Keratinocyte (primary cell): ENCODE measurements at regions not wholly inside any gene's neighbourhood (a gene's known extent, or its start where the extent isn't known, plus 50 kb on each side); places are given as distances from the start of the nearest gene placed in this dataset.

Experiments used
- DNase-seq: peaks from one replicate; pipeline ENCODE4 v3.0.0-alpha.2; 2011; ENCODE audit warnings: low read depth, missing footprints, low spot score
- FAIRE-seq: peaks from 2 replicates; lab custom pipeline; 2011; peaks lifted over from hg19 to GRCh38; lab: Jason Lieb, UNC
- H2AFZ ChIP-seq: 2 replicates; pipeline ENCODE4 v1.6.0; 2012; ENCODE audit warnings: low read length, control low read depth, inconsistent platforms; ENCODE audit not compliant: control insufficient read depth
- H3K27ac ChIP-seq: 2 replicates; pipeline ENCODE4 v1.5.1; 2011; ENCODE audit warnings: low read length; ENCODE audit not compliant: control insufficient read depth, insufficient read depth
- H3K27me3 ChIP-seq: 3 replicates; pipeline ENCODE4 v1.6.0; 2011; ENCODE audit warnings: low read length; ENCODE audit not compliant: control insufficient read depth, insufficient read depth; ENCODE audit errors: extremely low read depth
- H3K36me3 ChIP-seq, 2 experiments: 2 replicates in 1 of 2; 3 replicates in 1 of 2; pipeline ENCODE4 v1.5.1; 2011; ENCODE audit warnings: low read length in 2 of 2, mild to moderate bottlenecking in 1 of 2; ENCODE audit not compliant: control insufficient read depth in 2 of 2, insufficient read depth in 2 of 2; ENCODE audit errors: extremely low read depth in 1 of 2
- H3K4me1 ChIP-seq: 3 replicates; pipeline ENCODE4 v1.5.1; 2011; ENCODE audit warnings: low read length; ENCODE audit not compliant: control insufficient read depth, insufficient read depth; ENCODE audit errors: extremely low read depth
- H3K4me2 ChIP-seq: 3 replicates; pipeline ENCODE4 v1.6.0; 2011; ENCODE audit warnings: low read depth, low read length; ENCODE audit not compliant: control insufficient read depth, insufficient read depth; ENCODE audit errors: extremely low read depth
- H3K4me3 ChIP-seq, 3 experiments: fragments of 200-600 bp in 1 of 3; sonication (generic) in 1 of 3; 2 replicates in 2 of 3; 3 replicates in 1 of 3; pipeline ENCODE4 v1.5.1; 2011 to 2016; ENCODE audit warnings: low read length in 3 of 3, mild to moderate bottlenecking in 3 of 3, control low read depth in 2 of 3, inconsistent platforms in 1 of 3, low read depth in 1 of 3, mixed read lengths in 1 of 3, mixed run types in 1 of 3, moderate library complexity in 1 of 3; ENCODE audit not compliant: control insufficient read depth in 2 of 3, insufficient read depth in 2 of 3; ENCODE audit errors: extremely low read depth in 1 of 3
- H3K79me2 ChIP-seq: 2 replicates; pipeline ENCODE4 v1.6.0; 2012; ENCODE audit warnings: low read length; ENCODE audit not compliant: control insufficient read depth, insufficient read depth
- H3K9ac ChIP-seq: 3 replicates; pipeline ENCODE4 v1.6.0; 2011; ENCODE audit warnings: low read length; ENCODE audit not compliant: control insufficient read depth, insufficient read depth; ENCODE audit errors: extremely low read depth
- H3K9me1 ChIP-seq: 3 replicates; pipeline ENCODE4 v1.6.0; 2011; ENCODE audit warnings: low read length; ENCODE audit not compliant: control insufficient read depth, insufficient read depth; ENCODE audit errors: extremely low read depth
- H3K9me3 ChIP-seq: 2 replicates; pipeline ENCODE4 v1.5.1; 2012; ENCODE audit warnings: low read depth, low read length; ENCODE audit not compliant: control insufficient read depth
- H4K20me1 ChIP-seq: 3 replicates; pipeline ENCODE4 v1.6.0; 2011; ENCODE audit warnings: low read length; ENCODE audit not compliant: control insufficient read depth, insufficient read depth; ENCODE audit errors: extremely low read depth
- EZH2 ChIP-seq: IDR thresholded peaks from one replicate; pipeline ENCODE4 v1.6.1; 2012; ENCODE audit warnings: inconsistent platforms, mild to moderate bottlenecking, low read length, moderate library complexity
- dilution Hi-C: fragments of 300-500 bp; cut with MboI; formaldehyde crosslinking; loops from one replicate; pipeline ENCODE4 v1.7.0; 2020; ENCODE audit warnings: low sequenced_read_pairs; ENCODE audit not compliant: extremely low pct_ligation_motif_present
- TF ChIP-seq, protein P1 (sequence below), 3 experiments: IDR thresholded peaks in 1 of 3; conservative IDR thresholded peaks in 1 of 3; optimal IDR thresholded peaks in 1 of 3; 2 replicates in 2 of 3; 3 replicates in 1 of 3; pipeline versions ENCODE3 to v1.5.1; 2011; ENCODE audit warnings: low read length in 3 of 3, mild to moderate bottlenecking in 3 of 3, moderate library complexity in 2 of 3, control low read depth in 1 of 3, inconsistent platforms in 1 of 3; ENCODE audit not compliant: insufficient read depth in 2 of 3; ENCODE audit errors: extremely low read depth in 1 of 3

DNA sequence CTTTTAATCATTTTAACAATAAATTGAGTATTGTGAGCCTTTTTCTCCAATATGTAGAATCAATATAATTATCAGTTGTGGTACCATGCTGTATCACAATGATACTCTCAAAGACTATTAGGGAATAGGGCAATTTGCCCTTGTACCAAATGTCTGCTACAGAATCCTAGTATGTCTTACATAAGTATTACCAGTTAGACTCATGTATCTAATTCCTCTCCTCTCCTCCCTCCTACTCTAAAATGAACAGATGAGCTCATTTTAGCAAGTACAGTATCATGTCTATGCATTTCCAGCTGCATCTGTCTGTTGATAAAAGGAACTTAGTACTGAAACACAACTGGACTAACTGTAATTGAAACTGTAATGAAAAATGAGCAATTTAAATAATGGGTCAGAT, 124.3 kb upstream of the ATP11B start:
- Histone ChIP-seq H3K9me1 (no peaks in the 10 kb centered on the region), H3K9me3 (no peaks in the 10 kb centered on the region), H3K27ac (peak overlapping the region; percentile 66), H3K9ac (no peak overlapping the region), H3K4me3 (no peak overlapping the region), H3K4me1 (peaks cover 12% of the 10 kb centered on the region), H2AFZ (no peak overlapping the region), H4K20me1 (no peaks in the 10 kb centered on the region), H3K4me2 (peak overlapping the region; percentile 35), H3K79me2 (no peaks in the 10 kb centered on the region), H3K36me3 (no peaks in the 10 kb centered on the region), H3K27me3 (no peaks in the 10 kb centered on the region)
- dilution Hi-C loops = no loop called here
- DNase-seq (no peak), FAIRE-seq (no peak)
- TF ChIP-seq, protein P1, sequence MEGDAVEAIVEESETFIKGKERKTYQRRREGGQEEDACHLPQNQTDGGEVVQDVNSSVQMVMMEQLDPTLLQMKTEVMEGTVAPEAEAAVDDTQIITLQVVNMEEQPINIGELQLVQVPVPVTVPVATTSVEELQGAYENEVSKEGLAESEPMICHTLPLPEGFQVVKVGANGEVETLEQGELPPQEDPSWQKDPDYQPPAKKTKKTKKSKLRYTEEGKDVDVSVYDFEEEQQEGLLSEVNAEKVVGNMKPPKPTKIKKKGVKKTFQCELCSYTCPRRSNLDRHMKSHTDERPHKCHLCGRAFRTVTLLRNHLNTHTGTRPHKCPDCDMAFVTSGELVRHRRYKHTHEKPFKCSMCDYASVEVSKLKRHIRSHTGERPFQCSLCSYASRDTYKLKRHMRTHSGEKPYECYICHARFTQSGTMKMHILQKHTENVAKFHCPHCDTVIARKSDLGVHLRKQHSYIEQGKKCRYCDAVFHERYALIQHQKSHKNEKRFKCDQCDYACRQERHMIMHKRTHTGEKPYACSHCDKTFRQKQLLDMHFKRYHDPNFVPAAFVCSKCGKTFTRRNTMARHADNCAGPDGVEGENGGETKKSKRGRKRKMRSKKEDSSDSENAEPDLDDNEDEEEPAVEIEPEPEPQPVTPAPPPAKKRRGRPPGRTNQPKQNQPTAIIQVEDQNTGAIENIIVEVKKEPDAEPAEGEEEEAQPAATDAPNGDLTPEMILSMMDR (optimal IDR thresholded peaks at IDR 0.05 in 1 of 3, IDR thresholded peaks at IDR 0.05 in 1 of 3, conservative IDR thresholded peaks at IDR 0.05 in 1 of 3; ENCODE audit: extremely low read depth in 1 of 3, insufficient read depth in 2 of 3, low read length in 3 of 3) = no peak
- no peak for TF ChIP-seq EZH2

DNA sequence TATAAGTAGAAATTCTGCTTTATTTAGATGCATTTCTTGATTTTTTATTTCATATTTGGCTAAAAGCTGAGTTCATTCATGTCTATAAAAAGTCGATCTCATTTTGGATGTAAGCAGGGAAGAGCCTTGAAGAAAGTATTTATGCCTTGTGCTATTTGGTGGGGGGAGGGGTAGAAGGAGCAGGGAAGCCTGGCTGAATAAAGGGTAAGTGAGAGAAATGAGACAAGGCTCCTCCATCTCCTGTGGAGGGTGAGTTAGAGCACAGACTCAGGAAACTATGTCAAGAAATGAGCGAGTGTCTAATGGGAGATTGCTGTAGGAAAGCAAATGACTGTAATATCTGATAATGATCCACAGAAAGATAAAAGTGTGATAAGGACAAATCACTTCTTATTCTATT, 121.8 kb upstream of the ATP11B start:
- H2AFZ ChIP-seq = no peak overlapping the region
- H3K27me3 ChIP-seq = no peaks in the 10 kb centered on the region
- DNase-seq (no peak), FAIRE-seq (no peak)
- no peak overlapping the region for H3K9ac ChIP-seq
- dilution Hi-C loops = no loop called here
- H3K79me2 ChIP-seq = no peaks in the 10 kb centered on the region
- peaks cover 12% of the 10 kb centered on the region for H3K4me1 ChIP-seq
- no peaks in the 10 kb centered on the region for H3K36me3 ChIP-seq
- TF ChIP-seq EZH2 = no peak
- TF ChIP-seq, protein P1 (optimal IDR thresholded peaks at IDR 0.05 in 1 of 3, IDR thresholded peaks at IDR 0.05 in 1 of 3, conservative IDR thresholded peaks at IDR 0.05 in 1 of 3; ENCODE audit: extremely low read depth in 1 of 3, insufficient read depth in 2 of 3, low read length in 3 of 3) = no peak
- H3K9me1 ChIP-seq = no peaks in the 10 kb centered on the region
- no peak overlapping the region for H3K27ac ChIP-seq
- no peaks in the 10 kb centered on the region for H4K20me1 ChIP-seq
- H3K4me2 ChIP-seq = no peak overlapping the region
- no peaks in the 10 kb centered on the region for H3K9me3 ChIP-seq
- no peak overlapping the region for H3K4me3 ChIP-seq
